Uterus (tissue), 3 donors: ENCODE measurements at regions not wholly inside any gene's neighbourhood (a gene's known extent, or its start where the extent isn't known, plus 50 kb on each side); places are given as distances from the start of the nearest gene placed in this dataset.

Source experiments
- DNase-seq, 2 donors: peaks; one replicate each; pipeline ENCODE4 v3.0.0-alpha.2; 2019 to 2020
- H3K27ac ChIP-seq, 2 donors: fragments of 200-600 bp; sonication (generic); 1 replicate in 1 of 2; 2 replicates in 1 of 2; pipeline ENCODE4 v1.5.1; 2016 to 2018
- H3K27me3 ChIP-seq, 2 donors: fragments of 200-600 bp; sonication (generic); one replicate each; pipeline ENCODE4 v1.5.1; 2018 to 2019; ENCODE audit warnings: control low read depth in 1 of 2
- H3K36me3 ChIP-seq, 2 donors: fragments of 200-600 bp; sonication (generic); one replicate each; pipeline ENCODE4 v1.5.1; 2019; ENCODE audit warnings: control low read depth in 1 of 2
- H3K4me1 ChIP-seq, 2 donors: fragments of 200-600 bp; sonication (generic); one replicate each; pipeline ENCODE4 v1.5.1; 2018 to 2019; ENCODE audit warnings: control low read depth in 1 of 2
- H3K4me3 ChIP-seq, 2 donors: fragments of 200-600 bp; sonication (generic); 1 replicate in 1 of 2; 2 replicates in 1 of 2; pipeline ENCODE4 v1.5.1; 2018 to 2019; ENCODE audit warnings: mild to moderate bottlenecking in 1 of 2
- H3K9me3 ChIP-seq, 2 donors: fragments of 200-600 bp; sonication (generic); one replicate each; pipeline ENCODE4 v1.5.1; 2019; ENCODE audit warnings: control low read depth in 1 of 2
- CTCF ChIP-seq, 4 experiments: fragments of 200-600 bp in 2 of 4; fragments of 450-650 bp in 2 of 4; sonication (generic) in 2 of 4; IDR thresholded peaks; one replicate each; pipeline ENCODE4 v1.5.1; 2016 to 2019; ENCODE audit warnings: antibody characterized with exemption in 4 of 4, mild to moderate bottlenecking in 2 of 4, moderate library complexity in 1 of 4
- POLR2A ChIP-seq, 2 donors: fragments of 450-650 bp; IDR thresholded peaks; one replicate each; pipeline ENCODE4 v1.6.1; 2016; ENCODE audit warnings: antibody characterized with exemption in 2 of 2, mild to moderate bottlenecking in 1 of 2, moderate library complexity in 1 of 2
- intact Hi-C: fragments of 100-400 bp; cut with DNase I; formaldehyde crosslinking; loops from one replicate; pipeline ENCODE4 v1.15.1; 2023; ENCODE audit warnings: low total_unique reads
- donor health status: DM: yes; HTN: yes; CAD: no.

GRCh38 chr3:82186017-82186416 lies 424.6 kb upstream of the GBE1 start:
- TF ChIP-seq CTCF (IDR thresholded peaks at IDR 0.05) = no peak
- Histone ChIP-seq H3K4me3 (no peak overlapping the region), H3K36me3 (no peaks in the 10 kb centered on the region), H3K4me1 (no peaks in the 10 kb centered on the region), H3K9me3 (no peaks in the 10 kb centered on the region), H3K27ac (no peak overlapping the region), H3K27me3 (no peaks in the 10 kb centered on the region)
- DNase-seq = peak in 1 of 2 donors; percentile 14
- intact Hi-C loops = no loop called here

GRCh38 chr3:82179291-82179690 lies 417.8 kb upstream of the GBE1 start:
- H3K9me3 ChIP-seq = no peaks in the 10 kb centered on the region
- H3K27me3 ChIP-seq = no peaks in the 10 kb centered on the region
- no peak overlapping the region for H3K4me3 ChIP-seq
- intact Hi-C loops = no loop called here
- DNase-seq = no peak
- H3K27ac ChIP-seq = no peak overlapping the region
- no peaks in the 10 kb centered on the region for H3K36me3 ChIP-seq
- TF ChIP-seq CTCF (IDR thresholded peaks at IDR 0.05) = no peak
- TF ChIP-seq POLR2A (IDR thresholded peaks at IDR 0.05) = no peak
- no peaks in the 10 kb centered on the region for H3K4me1 ChIP-seq

- Histone ChIP-seq H3K27ac (no peak overlapping the region), H3K4me1 (no peaks in the 10 kb centered on the region), H3K9me3 (no peaks in the 10 kb centered on the region), H3K4me3 (no peak overlapping the region), H3K27me3 (no peaks in the 10 kb centered on the region), H3K36me3 (no peaks in the 10 kb centered on the region)
- TF ChIP-seq CTCF (IDR thresholded peaks at IDR 0.05) (no peak), POLR2A (IDR thresholded peaks at IDR 0.05) (no peak)
- intact Hi-C loops = no loop called here
- no peak for DNase-seq
These were observed 416.8 kb upstream of the GBE1 start for GRCh38 chr3:82178291-82178690.

GRCh38 chr3:82177774-82178173 lies 416.3 kb upstream of the GBE1 start:
- no peak for DNase-seq
- intact Hi-C loops = no loop called here
- no peaks in the 10 kb centered on the region for H3K27me3 ChIP-seq
- H3K4me3 ChIP-seq = no peak overlapping the region
- no peaks in the 10 kb centered on the region for H3K4me1 ChIP-seq
- no peaks in the 10 kb centered on the region for H3K9me3 ChIP-seq
- H3K27ac ChIP-seq = no peak overlapping the region
- TF ChIP-seq POLR2A (IDR thresholded peaks at IDR 0.05) = no peak
- TF ChIP-seq CTCF (IDR thresholded peaks at IDR 0.05) = no peak
- H3K36me3 ChIP-seq = no peaks in the 10 kb centered on the region

- Histone ChIP-seq H3K4me1 (no peaks in the 10 kb centered on the region), H3K4me3 (no peak overlapping the region), H3K27me3 (no peaks in the 10 kb centered on the region), H3K9me3 (no peaks in the 10 kb centered on the region), H3K27ac (no peak overlapping the region), H3K36me3 (no peaks in the 10 kb centered on the region)
- TF ChIP-seq CTCF (IDR thresholded peaks at IDR 0.05) (no peak), POLR2A (IDR thresholded peaks at IDR 0.05) (no peak)
- intact Hi-C loops = no loop called here
- DNase-seq = no peak
These were observed 403.8 kb upstream of the GBE1 start for GRCh38 chr3:82165266-82165665.
